IPS DF 4.7 (cell line): ENCODE measurements at regions not wholly inside any gene's neighbourhood (a gene's known extent, or its start where the extent isn't known, plus 50 kb on each side); places are given as distances from the start of the nearest gene placed in this dataset.
"Not testable (repeated sequence)": the region's sequence is repeated elsewhere in the genome, so short reads cannot be mapped to it uniquely, and the experiment has no call there.

Source experiments
- DNase-seq: peaks from one replicate; pipeline ENCODE4 v3.0.0-alpha.2; 2013; ENCODE audit warnings: low spot score; ENCODE audit errors: extremely low read depth

DNA sequence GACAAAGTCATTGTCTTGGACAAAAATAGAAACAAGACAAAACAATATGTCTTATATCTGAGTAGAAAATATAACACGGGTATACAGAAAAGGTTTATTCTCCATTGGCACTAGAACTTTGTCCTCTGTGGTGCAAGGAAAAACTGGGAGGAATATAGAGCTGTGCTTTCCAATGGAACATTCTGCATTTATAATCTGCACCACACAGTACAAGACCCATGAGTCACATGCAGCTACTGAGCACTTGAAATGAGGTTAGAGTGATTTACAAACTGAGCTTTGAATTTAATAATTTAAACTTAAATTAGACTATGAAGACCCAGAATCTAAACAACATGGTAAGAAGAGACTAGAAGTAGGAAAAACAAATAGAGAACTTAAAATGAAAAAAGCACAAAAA lies 86.1 kb downstream of the RAP2A start:
- DNase-seq, result no peak

DNA sequence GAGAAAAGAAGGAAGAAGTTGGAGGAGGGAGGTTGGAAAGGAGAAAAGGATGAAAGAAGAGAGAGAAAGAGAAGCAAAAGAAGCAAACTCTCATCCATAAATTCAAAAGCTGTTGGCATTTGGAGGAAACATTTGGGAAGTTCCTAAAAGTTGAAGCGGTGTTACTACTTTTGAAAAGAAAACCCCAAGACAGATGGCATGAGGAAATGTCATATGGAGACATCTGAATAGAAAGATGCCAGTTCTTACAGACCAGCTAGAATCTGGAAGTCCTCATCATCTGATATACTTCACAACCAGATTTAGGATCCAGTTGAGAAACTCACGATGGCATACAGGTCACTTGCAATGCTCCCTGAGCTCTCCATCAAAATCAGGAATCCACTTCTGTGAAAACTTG lies 86.9 kb downstream of the RAP2A start:
- no peak for DNase-seq

DNA sequence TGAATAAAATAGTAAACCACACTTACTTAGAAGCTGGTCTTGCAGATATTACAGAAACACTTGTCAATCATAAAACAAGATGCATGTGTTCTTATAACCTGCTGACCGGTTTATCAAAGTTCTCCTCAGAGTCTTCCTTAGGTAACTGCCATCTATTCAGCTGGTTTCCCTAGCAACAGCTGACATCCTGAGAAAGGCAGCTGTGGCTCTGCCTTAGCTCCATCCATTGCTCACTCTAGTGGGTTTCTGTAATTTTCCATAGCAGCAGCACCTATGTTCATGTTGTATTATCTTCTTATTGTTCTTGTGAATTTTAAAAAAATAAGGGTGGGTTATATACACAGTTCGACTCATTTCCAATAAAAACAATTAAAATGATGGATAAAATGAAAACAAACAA lies 87.8 kb downstream of the RAP2A start:
- no peak for DNase-seq

DNA sequence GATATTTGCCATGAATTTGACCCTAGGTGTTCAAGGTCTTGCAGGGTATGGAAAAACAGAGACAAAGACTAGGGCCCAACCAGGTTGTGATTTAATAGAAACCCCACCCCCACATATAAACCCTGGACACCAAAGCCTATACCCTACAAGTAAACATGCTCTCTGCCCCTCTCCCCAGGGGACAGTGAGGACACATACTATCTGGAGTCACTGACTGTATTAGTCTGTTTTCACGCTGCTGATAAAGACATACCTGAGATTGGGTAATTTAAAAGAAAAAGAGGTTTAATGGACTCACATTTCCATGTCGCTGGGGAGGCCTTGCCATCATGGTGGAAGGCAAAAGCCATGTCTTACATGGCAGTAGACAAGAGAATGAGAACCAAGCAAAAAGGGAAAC lies 88.3 kb downstream of the RAP2A start:
- DNase-seq, result no peak

DNA sequence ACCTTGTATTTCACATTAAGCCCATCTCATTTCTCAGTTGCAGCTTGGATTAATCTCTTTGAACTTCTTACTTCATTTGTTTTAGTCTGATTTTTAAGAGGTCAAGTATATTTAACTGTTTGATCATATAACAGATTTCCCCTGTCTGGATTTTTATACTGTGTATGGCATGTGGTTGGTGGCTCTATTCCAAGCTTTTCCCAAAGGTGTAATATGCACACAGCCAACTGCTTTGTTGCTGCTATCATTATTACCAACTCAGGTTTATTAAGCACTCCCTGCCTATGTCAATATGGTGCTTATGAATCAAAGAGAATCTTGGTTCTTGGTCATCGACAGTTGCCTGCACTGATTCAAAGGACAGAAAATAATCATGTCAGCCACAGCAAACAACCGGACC lies 92.6 kb downstream of the RAP2A start:
- no peak for DNase-seq

DNA sequence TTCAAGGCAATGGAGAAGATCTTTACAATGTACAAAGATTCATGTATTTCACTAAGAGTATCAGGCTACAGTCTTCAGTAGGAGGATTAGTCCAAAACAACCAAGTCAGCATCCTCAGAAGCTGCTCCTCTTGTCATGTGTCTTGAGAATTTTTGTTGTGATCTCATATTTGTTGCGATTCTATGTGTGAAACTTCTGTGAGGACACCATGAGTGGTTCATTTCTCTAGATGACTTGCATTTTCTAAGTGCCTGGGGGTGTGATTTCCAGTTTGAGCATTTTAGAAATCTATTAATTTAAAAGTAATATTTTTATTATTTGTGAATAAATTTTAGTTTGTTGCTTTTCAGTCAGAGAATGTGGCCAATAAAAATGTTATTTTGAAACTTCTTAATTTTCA lies 94.5 kb downstream of the RAP2A start:
- no peak for DNase-seq

DNA sequence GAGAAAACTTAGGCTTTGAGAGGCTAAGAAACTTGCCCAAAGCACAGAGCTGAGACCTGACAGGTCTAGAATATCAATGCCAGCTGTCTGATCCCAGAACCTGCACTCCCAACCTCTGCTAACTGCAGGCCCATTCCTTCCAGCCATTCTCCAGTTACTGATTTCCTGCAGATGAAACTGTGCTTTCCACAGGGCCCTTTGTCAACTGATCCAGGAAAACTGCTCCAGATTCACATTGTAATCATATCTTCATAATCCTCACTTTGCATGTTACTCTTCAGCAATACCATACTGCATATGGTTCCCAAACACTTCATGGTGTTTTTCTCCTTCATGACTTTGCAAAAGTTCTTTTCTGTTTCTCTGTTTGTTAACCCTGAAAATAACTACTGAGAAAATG lies 100.6 kb downstream of the RAP2A start:
- no peak for DNase-seq

DNA sequence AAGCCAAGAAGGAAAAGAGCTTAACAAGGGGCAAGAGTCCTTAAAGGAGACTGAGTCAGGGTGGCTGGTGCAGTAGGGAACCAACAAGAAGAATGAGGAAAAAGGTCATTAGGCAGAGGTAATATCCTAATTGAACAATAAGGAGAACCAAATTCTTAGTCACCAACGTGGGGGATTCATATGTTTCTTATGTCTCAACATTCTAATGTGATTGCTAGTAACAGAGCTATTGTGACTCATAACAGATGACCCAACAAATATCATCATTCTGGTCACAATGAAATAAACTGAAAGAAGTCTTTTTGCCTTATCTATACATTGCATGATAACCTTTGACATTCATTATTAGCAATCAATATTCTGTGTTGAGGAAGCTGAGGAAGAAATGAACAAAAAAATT lies 101.6 kb downstream of the RAP2A start:
- no peak for DNase-seq

DNA sequence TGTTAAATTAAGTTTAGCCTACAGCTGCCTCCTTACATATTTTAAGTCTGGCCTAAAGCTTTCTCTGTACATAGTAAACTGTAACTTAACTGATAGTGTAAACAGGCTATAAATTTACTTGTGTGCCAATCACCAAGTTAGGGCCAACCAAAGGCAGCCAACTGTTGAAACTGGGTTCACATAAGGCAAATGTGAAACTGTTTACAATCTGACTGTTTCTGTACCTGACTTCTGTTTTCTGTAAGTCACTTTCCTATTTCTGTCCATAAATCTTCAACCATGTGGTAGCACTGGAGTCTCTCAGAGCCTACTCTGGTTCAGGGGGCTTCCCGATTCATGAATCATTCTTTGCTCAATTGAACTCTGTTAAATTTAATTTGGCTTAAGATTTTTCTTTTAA lies 103.1 kb downstream of the RAP2A start:
- DNase-seq, result no peak

DNA sequence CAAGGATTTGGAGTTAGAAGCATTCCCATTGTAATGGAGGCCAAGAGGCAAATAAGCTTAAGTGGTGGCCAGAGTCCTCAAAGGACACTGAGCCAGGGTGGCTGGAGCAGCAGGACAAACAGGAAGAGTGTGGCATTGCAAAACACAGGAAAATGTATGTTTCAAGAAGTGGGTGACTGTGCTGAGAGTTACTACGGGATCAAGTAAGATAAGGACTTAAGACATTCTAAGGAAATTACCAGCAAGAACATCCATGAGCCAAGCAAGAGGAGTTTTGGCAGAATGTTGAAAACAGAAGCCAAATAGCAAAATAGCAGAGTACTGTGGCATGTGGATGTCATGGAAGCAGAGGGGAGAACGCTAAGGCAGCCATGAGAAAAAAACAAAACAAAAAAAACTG lies 104.2 kb downstream of the RAP2A start:
- DNase-seq, result no peak

DNA sequence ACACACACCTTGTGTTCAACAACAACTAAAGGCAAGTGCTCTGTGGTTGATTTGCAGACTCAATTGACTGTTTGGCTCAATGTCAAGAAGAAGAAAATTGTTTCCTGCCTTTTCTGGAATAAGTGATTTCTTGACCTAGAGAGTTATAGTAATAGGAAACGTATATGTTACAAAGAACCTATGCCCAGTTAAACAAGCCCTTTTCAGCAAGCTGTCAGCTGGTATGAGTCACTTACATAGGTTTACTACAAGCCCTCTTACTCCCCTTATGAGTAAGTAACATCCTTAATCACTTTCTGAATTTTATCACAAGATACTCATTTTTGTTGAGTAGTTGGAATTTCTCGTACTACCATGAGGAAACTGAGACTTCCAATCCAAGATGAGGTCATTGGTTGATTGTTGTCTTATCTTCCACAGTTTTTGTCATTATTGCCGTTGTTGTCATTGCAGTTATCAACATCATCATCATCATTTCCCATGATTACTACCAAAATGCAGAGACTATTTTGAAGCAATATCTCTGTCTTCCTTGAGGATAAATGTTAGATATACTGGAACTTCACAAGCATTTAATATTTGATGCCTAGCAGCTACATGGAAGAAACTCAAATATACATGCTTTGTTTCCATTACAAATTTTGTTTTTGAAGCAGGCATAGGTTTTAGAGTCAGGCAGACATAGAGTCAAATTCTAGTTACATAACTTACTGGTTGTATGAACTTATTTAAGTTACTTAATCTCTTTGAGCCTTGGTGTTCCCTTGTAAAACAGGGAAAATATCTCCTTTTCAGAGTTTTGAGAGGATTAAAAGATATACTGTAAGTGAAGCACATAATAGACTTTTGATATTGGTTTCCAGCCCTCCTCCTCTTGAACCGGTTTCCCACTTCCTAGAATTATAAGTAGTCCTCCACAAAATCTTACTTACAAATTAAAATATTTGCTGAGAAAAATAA lies 106.0 kb downstream of the RAP2A start:
- no peak for DNase-seq

DNA sequence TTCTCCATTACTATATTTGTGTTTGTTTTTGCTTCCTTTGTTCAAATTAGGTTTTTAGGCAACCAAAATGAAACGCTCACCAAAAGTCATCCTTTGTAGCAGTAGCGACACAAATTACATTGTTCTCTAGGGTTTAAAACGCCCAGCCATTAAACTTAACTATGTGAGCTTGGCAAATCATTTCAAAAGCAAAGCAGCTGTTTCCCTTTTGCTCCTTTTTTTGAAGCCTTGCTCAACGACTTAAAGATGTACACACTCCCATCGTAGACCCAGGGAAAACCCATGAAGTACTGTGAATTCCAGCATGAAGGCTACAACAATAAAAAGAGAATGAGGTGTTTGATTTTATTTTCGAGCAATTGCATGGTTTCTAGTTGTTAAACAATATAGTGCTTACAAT lies 106.7 kb downstream of the RAP2A start:
- no peak for DNase-seq

DNA sequence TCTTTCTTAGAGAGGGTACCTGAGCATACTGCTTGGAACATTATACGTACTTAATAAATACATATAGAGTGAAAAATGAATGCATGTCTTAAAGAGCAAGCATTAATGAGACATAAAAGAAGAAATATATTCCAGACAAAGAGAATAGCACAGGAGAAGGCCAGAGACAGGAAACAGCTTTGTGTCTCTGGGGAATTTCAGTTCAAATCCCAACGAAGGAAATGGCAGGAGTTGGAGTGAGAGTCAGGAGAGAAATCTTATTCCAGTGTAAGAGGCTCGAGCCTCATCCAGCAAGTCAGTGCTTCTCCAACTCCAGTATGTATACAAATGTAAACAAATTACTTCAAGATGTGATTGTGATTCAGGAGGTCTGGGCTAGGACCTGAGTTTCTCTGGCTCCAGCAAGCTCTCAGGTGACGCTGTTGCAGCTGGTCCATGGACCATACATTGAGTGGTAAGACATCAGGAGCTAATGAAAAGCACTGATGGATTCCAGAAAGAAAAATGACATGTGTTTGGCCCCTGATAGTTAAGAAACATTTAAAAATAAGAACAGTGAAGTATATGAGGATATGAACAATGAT lies 108.2 kb downstream of the RAP2A start:
- DNase-seq, result no peak

DNA sequence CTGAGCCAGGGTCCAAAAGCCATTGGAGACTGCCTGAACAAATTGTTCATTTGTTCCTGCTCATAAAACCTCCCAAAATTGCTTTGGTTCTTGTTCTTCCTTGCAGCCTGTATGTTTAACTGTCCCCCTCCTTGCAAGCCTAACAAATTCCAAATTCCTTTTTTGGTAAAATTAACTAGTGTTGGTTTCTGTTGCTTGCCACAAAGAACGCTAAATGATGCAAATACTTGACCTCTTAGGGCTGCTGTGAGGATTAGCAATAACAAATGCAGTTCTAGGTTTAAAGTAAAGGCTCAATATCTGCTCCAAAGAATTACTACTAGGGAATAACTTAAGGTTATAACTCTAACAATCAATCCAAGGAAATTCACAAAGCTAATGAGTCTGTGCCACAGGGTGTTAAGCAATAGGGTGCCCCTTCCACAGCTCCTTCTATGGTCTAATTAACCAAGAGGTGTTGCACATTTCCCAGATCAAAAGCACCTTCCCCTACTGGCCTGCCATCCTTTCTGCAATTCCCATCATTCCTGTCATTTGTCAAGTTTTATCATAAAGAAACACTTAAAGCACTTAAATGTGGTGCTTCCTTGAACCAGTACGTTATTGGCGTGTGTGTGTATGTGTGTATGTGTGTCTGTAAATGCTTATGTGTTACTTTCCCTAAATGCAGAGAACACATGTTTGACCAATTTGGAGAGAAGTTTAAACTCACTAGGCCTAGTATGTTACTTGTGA lies 110.2 kb downstream of the RAP2A start:
- no peak for DNase-seq

DNA sequence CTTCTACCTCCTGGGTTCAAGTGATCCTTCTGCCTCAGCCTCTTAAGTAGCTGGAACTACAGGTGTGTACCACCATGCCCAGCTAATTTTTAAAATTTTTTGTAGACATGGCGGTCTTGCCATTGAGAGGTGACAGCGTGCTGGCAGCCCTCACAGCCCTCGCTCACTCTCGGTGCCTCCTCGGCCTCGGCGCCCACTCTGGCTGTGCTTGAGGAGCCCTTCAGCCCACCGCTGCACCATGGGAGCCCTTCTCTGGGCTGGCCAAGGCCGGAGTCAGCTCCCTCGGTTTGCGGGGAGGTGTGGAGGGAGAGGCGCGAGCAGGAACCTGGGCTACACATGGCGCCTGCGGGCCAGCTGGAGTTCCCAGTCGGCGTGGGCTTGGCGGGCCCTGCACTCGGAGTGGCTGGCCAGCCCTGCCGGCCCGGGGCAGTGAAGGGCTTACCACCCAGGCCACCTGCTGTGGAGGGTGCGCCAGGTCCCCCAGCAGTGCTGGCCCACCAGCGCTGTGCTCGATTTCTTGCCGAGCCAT lies 111.1 kb downstream of the RAP2A start:
- DNase-seq, result not testable (repeated sequence)

DNA sequence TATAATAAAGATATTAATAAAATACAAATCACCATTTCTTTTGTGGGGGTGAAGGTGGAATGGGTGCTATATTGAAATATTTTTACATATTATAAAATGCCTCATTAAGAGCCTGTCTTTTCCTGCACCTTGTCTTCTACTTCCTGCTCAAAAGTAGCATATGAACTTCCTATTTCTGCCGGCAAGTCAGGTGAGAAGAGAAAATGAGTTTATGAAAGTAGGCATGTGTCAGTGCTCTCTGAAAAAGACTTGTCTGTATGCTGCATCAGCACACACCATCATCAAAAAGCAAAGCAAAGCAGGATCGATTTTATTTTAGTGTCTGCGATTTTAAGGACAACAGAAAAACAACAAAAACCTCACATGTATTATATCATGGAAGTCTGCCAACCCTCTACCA lies 114.2 kb downstream of the RAP2A start:
- DNase-seq, result no peak

DNA sequence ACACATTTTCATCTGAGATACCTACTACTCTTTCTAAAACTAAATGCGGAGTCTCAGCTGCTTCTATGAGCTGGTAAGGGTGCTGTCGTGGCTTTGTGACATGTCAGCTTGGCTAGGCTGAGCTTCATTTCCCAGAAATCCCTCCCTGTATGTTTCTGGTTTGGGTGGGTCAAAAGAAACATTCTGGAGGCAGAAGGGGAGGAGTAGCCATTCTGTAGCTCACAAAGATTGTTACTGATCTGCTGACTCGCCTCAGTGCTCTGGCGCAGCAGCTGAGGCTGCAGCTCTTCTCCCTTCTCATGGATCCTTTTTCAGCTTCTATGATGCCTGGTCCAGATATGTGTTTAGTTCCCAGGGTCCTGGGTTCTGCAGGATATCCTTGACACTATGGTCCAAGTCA lies 114.7 kb downstream of the RAP2A start:
- DNase-seq, result no peak

DNA sequence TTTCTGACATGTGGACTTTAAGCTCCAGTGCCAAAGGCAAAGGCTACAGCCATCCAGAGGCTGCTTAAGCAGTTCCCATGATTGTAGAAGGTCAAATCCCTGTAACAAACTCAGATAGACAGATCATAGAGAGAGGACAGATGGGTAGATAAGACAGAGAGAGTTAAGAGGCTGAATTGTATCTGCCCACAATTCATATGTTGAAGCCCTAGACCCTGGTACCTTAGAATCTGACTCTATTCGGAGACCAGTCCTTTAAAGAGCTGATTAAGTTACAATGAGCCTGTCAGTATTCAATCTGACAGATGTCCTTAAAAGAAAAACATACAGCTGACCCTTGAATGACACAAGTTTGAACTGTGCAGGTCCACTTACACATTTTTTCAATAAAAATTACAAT lies 115.2 kb downstream of the RAP2A start:
- no peak for DNase-seq

DNA sequence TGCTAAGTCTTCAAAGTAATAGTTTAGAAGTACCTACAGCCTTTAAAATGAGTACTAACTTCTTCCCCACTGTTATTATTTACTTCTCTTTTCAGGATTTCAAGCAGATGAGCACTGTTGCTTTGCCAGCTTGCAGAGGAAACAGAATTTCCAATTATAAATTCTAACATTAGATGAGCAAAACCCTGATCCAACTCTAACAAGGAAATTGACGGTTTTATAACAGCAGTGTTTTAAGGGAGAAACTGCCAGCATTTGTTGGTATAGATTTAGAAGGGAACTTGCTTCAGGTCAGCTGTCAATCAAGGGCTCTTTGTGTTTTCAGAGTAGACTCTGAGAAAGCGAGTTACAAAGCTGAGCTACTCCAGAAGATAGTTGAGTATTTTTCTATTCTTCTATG lies 120.5 kb downstream of the RAP2A start:
- DNase-seq, result no peak

DNA sequence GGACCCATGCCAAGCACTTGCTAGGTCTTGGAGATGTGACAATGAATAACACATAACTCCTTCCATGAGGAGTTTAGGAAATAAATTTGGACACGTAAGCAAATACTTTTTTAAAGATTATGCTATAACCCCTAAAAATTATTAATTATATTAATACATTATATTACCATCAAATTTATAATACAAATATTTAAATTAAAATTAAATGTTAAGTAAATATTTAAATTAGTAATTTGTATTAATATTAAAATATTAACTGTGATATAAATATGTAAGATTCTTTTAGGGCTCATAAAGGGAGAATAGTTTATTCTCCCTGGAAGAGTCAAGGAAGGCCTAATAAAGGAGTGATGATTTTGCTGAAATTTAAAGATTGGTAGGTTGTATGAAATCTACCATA lies 121.1 kb downstream of the RAP2A start:
- DNase-seq, result no peak

DNA sequence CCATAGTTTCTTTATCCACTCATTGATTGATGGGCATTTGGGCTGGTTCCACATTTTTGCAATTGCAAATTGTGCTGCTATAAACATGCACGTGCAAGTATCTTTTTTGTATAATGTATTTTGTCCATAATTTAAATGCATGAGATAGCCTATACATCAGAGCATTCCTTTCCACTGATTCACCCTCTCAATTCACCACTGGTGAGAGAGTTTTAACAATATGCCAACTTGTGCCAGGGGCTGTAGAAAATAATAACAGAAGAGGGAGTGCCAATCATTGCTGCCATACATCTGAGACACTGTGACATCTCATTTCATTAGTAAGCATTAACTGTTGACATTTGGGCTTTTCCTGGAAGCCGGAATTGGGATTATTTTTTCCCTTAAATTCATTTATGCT lies 125.1 kb downstream of the RAP2A start:
- no peak for DNase-seq

DNA sequence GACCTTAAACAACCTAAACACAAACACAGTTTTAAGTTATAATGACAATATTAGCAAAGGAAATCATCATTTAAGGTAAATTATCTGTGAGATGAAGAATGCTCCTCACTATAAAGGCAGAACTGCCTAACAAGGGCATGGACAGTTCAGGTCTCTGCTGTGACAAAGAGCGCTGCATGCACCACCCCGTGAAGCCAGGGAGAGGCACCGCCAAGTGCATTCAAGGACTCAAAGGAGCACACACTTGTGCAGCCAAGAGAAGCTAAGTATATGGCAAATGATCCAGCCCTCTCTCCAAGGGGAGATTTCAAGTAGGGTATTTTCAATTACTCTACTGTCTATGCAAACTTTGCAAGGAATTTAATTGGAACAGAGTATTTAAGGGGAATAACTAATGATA lies 126.0 kb downstream of the RAP2A start:
- no peak for DNase-seq
